ENCODE measurements at regions not wholly inside any gene's neighbourhood (a gene's known extent, or its start where the extent isn't known, plus 50 kb on each side); places are given as distances from the start of the nearest gene placed in this dataset.

DNA sequence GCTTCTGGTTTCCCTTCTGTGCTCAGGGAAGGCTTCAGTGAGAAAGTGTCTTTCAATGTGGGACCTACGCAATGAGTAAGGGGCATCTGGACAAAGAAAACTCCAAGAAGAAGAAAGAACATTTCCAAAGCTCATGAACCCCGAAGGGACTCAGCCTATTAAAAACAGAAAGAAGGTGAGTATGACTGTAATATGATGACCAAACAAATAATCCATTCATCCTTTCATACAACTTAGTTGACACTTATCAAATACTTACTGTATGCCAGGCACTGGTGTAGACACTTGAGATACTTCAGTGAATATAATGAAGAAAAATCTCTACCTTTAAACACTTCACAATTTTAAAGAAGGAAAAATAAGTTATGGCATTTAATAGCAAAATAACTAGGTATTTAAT lies 1054.2 kb upstream of the FOXG1 start:
- TF ChIP-seq, protein P1, sequence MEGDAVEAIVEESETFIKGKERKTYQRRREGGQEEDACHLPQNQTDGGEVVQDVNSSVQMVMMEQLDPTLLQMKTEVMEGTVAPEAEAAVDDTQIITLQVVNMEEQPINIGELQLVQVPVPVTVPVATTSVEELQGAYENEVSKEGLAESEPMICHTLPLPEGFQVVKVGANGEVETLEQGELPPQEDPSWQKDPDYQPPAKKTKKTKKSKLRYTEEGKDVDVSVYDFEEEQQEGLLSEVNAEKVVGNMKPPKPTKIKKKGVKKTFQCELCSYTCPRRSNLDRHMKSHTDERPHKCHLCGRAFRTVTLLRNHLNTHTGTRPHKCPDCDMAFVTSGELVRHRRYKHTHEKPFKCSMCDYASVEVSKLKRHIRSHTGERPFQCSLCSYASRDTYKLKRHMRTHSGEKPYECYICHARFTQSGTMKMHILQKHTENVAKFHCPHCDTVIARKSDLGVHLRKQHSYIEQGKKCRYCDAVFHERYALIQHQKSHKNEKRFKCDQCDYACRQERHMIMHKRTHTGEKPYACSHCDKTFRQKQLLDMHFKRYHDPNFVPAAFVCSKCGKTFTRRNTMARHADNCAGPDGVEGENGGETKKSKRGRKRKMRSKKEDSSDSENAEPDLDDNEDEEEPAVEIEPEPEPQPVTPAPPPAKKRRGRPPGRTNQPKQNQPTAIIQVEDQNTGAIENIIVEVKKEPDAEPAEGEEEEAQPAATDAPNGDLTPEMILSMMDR (IDR thresholded peaks at IDR 0.05; ENCODE audit: extremely low read depth, insufficient read depth, missing control alignments), result no peak
- DNase-seq (ENCODE audit: low spot score), result no peak
- in situ Hi-C loops (cut with MboI; ENCODE audit: low pct_unique_long_range_greater_than_20kb, low sequenced_read_pairs, unreplicated experiment), result no loop called here

DNA sequence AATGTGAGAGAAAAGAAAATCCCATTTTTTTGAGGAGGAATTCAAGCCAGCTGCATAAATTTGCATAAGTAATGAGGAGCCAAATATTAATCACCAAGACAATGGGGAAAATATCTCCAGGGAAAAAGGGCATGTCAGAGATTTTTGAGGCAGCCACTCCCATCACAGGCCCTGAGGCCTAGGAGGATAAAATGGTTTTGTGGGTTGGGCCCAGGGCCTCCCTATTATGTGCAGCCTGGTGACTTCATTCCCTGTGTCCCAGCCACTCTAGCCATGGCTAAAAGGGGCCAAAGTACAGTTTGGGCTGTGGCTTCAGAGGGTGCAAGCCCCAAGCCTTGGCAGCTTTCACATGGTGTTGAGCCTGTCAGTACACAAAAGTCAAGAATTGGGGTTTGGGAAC lies 1051.0 kb upstream of the FOXG1 start:
- TF ChIP-seq, protein P1 (IDR thresholded peaks at IDR 0.05; ENCODE audit: extremely low read depth, insufficient read depth, missing control alignments), result no peak
- no peak for DNase-seq (ENCODE audit: low spot score)
- in situ Hi-C loops (cut with MboI; ENCODE audit: low pct_unique_long_range_greater_than_20kb, low sequenced_read_pairs, unreplicated experiment), result no loop called here

DNA sequence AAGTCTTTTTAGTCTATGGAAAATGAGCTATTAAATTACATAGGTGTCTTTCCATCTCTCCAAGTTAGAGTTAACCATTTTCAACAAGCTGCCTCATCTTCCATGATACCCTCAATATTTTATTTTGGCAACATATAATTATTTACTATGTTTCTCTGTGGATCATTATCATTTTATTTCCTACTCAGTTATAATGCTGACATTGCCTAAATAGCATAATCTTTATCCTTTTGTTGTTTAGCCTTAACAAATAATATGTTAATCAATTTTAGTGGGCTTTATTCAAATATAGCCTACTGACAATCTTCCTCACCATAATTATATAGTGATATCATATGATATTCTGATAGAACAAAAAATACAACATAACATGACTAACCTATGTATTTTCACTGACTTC lies 1044.8 kb upstream of the FOXG1 start:
- DNase-seq (ENCODE audit: low spot score), result no peak
- in situ Hi-C loops (cut with MboI; ENCODE audit: low pct_unique_long_range_greater_than_20kb, low sequenced_read_pairs, unreplicated experiment), result no loop called here

DNA sequence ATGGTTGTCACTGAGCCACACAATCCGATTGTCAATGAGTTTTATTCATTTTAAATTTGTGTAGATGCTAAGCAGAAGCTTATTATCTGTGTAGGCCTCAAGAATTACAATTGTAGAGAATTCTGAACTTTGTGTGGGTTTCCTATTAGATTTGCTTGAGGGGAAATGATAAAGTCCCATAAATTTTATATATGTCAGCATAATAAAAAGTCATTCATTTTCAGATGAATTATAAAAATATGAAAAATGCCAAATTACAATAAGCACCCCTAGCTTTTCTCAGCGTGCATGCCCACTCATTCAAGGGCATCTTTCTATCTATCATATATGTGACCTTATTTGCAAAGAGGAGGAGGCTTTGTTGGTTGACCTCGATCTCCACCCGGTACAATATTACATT lies 1041.1 kb upstream of the FOXG1 start:
- TF ChIP-seq, protein P1 (IDR thresholded peaks at IDR 0.05; ENCODE audit: extremely low read depth, insufficient read depth, missing control alignments), result no peak
- DNase-seq (ENCODE audit: low spot score), result no peak
- in situ Hi-C loops (cut with MboI; ENCODE audit: low pct_unique_long_range_greater_than_20kb, low sequenced_read_pairs, unreplicated experiment), result no loop called here

More for the DNA sequence above, 1044.8 kb upstream of the FOXG1 start:
- TF ChIP-seq, protein P1 (IDR thresholded peaks at IDR 0.05; ENCODE audit: extremely low read depth, insufficient read depth, missing control alignments), result no peak

DNA sequence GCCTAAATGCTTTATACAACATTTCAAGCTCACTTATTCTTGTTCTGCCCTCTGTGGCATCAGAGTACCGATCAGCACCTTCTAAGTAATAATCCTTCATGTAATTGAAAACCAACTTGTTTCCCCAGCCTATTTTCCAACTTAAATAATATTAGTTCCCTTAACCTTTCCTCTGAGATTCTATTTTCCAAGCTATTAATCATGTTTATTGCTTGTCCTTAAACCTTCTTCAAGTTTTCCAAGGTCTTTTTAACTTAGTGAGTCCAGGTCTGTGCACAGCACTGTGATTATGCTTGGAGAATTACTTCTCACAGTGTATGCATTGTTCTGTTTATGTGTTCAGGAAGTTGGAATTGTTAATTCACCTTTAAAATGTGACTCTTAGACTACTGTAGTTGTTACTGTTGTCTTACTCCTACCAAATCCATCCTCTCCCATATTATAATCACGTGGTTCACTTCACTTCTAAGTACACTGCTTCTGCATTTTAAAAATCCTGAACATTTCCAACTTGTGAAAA lies 1039.3 kb upstream of the FOXG1 start:
- TF ChIP-seq, protein P1 (IDR thresholded peaks at IDR 0.05; ENCODE audit: extremely low read depth, insufficient read depth, missing control alignments), result no peak
- no peak for DNase-seq (ENCODE audit: low spot score)
- in situ Hi-C loops (cut with MboI; ENCODE audit: low pct_unique_long_range_greater_than_20kb, low sequenced_read_pairs, unreplicated experiment), result no loop called here

DNA sequence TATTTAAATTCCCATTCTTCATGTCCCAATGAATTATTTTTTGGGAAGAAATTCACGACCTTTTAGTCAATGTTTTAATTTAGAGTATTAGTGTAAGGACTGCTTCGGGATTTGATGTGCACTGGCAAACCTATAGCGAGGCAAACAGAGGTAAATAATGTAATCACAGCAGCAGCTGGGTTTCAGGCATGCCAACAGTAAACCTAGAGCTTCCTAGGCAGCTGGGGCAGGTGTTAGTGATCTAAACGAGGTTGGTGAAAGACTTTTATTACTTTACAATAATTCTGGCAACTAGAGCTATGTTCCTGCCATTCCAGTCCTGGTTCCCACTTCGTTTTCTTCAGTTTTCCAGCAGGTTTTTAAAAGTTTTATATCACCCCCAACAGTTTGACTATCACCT lies 1036.4 kb upstream of the FOXG1 start:
- no peak for DNase-seq (ENCODE audit: low spot score)
- in situ Hi-C loops (cut with MboI; ENCODE audit: low pct_unique_long_range_greater_than_20kb, low sequenced_read_pairs, unreplicated experiment), result no loop called here
- TF ChIP-seq, protein P1 (IDR thresholded peaks at IDR 0.05; ENCODE audit: extremely low read depth, insufficient read depth, missing control alignments), result no peak
